ENCODE measurements at regions not wholly inside any gene's neighbourhood (a gene's known extent, or its start where the extent isn't known, plus 50 kb on each side); places are given as distances from the start of the nearest gene placed in this dataset.

- DNase-seq: no peak
Observed at GRCh38 chr1:164932580-164932979, 373.6 kb downstream of the PBX1 start.

DNA sequence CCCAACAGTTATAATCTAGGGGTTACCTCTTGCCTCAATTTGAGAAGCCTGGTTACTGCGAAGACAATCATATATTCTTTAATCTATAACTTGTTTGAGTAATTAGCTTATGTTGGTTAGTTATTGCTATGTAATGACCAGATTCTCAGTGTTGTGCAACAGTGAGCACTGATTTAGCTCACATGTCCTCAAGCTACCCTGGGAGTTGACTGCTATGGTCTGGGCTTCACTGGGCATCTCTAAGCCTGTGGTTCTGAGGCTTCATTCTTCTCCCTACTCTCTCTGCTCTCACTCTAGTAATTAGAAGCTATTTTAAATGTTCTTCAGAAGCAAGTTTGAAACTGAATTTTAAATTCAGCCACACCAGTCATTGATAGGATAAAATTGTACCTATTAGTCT is 371.8 kb downstream of the PBX1 start:
- no peak for DNase-seq

DNA sequence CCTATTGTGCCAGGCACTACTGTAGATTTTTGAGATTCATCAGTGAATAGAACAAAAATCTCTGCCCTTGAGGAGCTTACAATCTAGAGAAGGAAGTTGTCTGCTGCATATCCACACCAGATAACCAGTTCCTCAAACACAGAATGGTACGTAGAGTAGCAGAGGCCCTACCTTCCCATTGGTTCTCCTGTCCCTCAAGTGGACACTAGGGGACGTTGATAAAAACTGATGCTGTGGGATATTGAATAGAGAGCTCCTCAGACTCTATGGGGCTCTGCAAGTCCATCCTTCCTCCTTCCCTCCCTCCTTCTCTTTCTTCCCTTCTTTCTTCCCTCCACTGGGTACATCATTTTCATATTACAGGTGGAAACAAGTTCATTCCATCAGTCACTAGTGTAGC is 371.3 kb downstream of the PBX1 start:
- DNase-seq: no peak

DNA sequence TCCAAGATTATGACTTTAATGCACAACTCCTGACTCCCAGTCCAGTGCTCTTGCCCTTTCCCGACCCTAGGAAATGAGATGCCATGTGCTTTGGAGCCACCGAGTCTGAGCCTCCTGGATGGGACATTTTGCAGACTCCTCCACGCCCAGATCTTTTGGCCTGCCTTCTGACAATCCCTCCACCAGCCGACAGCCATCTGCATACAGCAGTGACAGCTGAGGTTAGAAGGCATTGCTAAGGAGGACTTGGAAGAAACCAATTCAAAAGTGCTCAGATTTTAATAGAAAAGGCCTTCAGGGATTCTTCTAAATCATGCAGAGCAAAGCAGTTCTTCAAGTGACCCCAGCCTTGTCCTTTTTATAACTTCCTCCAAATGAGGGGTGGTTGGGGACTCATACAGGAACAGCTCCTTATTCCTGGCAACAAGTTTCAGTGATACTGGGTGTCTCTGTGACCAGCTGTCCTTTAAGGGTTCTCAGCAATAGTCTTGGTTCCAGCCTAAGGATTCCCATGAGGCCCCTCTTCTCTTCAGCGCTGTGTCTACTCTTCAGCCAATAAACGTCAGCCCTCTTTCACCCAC is 369.3 kb downstream of the PBX1 start:
- DNase-seq: no peak

- no peak for DNase-seq
Observed at GRCh38 chr1:164926107-164926506, 367.1 kb downstream of the PBX1 start.

GRCh38 chr1:164922585-164922984 is 363.6 kb downstream of the PBX1 start:
- DNase-seq: no peak

- DNase-seq: no peak
Observed at GRCh38 chr1:164921493-164921892, 362.5 kb downstream of the PBX1 start.

- no peak for DNase-seq
Observed at GRCh38 chr1:164918140-164918539, 359.2 kb downstream of the PBX1 start.

GRCh38 chr1:164914208-164914607 is 355.2 kb downstream of the PBX1 start:
- peak; percentile 80 for DNase-seq

- no peak for DNase-seq
Observed at GRCh38 chr1:164912290-164912689, 353.3 kb downstream of the PBX1 start.

DNA sequence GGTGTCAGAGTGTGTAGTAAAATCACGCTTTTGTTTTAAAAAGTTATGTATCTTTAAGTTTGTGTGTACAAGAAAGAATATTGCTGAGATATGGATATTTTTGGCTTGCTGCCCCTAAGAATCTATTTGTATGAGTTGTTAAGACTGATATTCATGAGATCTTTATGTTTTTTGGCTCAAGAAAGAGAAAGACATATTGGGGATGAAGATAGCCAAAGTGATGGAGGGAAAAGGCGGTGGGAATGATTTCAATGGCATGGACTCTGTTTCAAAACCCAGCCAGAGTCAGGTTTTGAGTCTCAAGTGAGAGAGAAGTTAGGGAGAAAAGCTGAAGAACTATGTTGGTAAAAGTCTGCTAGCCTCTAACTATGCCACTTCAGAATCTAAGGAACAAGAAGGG is 351.7 kb downstream of the PBX1 start:
- DNase-seq: no peak

GRCh38 chr1:164907666-164908065 is 348.7 kb downstream of the PBX1 start:
- DNase-seq: no peak

- DNase-seq: no peak
Observed at GRCh38 chr1:164905869-164906268, 346.9 kb downstream of the PBX1 start.

DNA sequence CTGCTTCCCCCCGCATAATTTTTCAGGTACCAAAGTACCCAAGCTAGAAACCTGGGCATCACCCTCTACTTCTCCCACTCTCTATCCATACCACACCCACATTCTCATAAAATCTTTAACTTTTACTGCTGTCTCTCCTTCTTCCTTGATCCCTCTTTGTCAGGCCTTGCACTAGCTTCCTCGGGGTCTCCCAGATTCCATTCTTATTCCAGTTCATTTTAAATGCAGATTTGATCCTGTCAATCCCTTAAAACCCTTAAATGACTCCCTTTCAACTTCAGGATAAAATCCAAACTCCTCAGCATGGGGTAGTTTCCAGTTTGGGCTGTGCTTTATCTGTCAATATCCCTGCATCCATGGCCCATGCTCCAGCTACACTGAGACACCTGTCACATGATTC is 343.5 kb downstream of the PBX1 start:
- no peak for DNase-seq

All from hematopoietic multipotent progenitor cell treated with erythropoietin and hydrocortisone succinate and interleukin-3 and kit ligand, for 4 days (in vitro differentiated cells).